Embryonic facial prominence (tissue), 1 donor: ENCODE measurements at regions not wholly inside any gene's neighbourhood (a gene's known extent, or its start where the extent isn't known, plus 50 kb on each side); places are given as distances from the start of the nearest gene placed in this dataset.

ENCODE experiments used
- DNase-seq: peaks from one replicate; pipeline ENCODE4 v3.0.0-alpha.2; 2016; ENCODE audit errors: extremely low spot score

DNA sequence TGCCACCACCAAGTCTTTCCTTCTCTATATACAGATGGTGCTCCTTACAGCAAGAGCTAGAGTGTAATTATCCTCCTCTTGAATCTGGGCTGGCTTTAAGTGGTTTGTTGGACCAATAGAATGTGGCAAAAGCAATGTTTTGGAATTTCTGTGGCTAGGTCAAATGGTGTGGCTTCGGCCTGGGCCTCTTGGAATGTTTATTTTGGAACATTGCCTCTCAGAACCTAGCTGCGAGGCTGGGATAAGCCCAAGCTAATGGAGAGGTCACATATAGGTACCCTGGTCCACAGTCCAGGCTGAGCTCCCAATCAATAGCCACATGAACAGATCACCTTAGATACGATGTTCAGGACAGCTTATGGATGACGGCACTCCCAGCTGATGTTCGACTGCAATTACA is 556.7 kb downstream of the TYW1 start:
- DNase-seq, result no peak

GRCh38 chr7:67554986-67555385 is 558.4 kb downstream of the TYW1 start:
- no peak for DNase-seq

- no peak for DNase-seq
Observed at GRCh38 chr7:67564959-67565358, 568.3 kb downstream of the TYW1 start.

DNA sequence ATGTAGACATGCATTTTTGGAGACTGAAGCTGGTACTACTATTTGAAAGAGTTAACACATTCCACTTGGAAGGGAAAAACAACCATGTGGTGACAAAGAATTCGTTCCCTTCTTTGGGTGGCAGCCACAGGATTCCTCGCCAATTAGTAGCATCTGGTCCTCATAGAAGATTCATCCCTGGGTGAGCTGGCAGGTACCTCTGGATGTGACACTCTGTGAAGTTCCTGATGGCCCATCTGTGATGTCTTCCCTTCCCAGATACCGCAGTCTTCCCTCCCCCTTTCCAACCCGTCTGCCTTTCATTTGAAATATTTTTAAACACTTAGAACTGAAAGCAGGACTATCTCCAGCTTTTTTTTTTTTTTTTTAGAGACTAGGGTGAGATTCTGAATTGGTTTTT is 569.5 kb downstream of the TYW1 start:
- no peak for DNase-seq

DNA sequence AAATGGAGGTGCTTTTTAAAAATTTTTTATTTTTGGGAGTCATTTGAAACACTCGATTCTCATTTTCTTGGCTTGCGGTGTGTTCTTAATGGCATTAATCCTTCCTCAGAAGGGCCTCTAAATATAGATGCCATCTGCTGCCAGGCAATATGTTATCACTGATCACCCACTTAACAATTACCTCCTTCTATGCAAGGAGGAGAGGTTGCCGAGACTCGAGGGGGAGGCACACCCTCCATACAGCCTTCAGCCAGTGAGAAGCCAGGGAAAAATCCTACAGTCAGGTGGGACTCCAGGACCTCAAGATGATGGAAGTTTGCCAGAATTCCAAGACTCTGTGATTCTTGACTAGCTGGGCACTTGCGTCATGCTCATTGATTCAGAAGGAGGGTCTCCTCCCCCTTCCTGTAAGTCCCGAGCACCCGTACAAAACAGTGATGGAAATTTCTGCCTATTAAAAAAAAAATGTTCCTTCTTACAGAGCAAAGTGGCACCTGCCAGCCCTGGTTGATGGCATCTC is 574.5 kb downstream of the TYW1 start:
- DNase-seq, result no peak

GRCh38 chr7:67573639-67574038 is 577.0 kb downstream of the TYW1 start:
- no peak for DNase-seq

DNA sequence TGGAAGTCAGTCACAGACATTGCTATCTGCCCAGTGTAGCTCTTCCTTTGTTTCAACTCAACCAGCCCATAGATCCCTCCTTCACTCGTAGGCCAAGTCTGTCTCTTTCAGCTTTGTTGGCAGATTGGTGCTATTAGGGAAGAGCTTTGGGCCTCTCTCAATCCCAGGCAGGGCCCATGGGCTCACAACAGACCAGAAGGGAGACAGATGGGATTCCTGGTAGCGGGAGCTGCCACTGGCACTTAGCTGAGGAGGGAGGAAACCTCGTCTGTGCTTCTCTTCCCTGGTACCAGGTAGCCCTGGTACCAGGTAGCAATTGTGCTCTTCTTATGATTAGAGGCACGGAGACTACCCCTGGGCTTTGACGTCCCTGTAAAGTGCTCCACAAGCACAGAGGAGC is 592.0 kb downstream of the TYW1 start:
- DNase-seq, result no peak

DNA sequence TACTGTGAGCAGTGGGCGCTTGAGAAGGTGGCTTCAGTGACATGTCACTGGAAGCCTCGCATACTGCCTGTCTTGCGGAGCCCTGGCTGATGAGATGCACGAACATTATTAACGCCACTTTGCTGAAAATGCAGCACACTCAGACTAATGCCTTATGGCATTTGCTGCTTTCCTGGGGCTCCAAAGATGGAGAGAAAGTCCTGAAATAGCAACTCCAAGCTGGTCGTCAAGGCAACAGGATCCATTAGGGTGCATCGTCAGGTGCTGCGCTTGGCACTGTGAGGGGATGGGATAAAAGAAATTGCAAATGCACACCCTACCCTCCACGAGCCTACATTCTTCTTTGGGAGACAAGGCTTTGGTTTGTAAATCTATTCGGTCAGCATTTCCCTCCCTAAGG is 592.5 kb downstream of the TYW1 start:
- DNase-seq, result no peak

GRCh38 chr7:67590649-67591048 is 594.0 kb downstream of the TYW1 start:
- DNase-seq, result no peak

- no peak for DNase-seq
Observed at GRCh38 chr7:67593794-67594193, 597.2 kb downstream of the TYW1 start.

- no peak for DNase-seq
Observed at GRCh38 chr7:67595431-67596180, 599.0 kb downstream of the TYW1 start.

DNA sequence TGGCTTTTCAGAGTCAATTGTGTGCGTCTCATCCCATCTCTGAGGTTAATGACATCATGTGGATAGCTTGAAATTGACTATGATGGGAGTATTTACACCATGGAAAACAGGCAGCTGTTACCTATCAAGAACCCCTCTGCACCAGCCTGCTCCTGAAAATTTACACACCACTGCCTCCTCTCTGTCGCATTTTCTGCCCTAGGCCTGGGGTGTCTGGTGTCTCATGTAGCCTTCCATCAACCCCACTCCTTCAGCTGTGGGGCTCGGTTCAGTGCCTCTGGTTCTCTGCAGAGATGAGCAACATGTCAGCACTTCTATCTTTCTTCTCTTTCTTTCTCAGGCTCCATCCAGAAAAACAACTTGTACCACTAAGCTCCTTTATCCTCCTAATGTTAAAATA is 600.5 kb downstream of the TYW1 start:
- no peak for DNase-seq

DNA sequence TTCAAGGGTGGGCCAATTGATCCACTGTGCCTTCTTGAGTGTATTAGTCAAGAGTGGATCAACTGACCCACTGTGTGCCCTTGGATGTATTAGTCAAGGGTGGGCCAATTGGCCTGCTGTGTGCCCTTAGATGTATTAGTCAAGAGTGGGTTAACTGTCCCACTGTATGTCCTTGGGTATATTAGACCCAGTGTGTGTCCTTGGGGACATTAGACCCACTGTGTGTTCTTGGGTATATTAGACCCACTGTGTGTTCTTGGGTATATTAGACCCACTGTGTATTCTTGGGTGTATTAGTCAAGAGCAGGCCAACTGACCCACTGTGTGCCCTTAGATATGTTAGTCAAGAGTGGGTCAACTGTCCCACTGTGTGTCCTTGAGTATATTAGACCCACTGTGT is 601.8 kb downstream of the TYW1 start:
- DNase-seq, result no peak

DNA sequence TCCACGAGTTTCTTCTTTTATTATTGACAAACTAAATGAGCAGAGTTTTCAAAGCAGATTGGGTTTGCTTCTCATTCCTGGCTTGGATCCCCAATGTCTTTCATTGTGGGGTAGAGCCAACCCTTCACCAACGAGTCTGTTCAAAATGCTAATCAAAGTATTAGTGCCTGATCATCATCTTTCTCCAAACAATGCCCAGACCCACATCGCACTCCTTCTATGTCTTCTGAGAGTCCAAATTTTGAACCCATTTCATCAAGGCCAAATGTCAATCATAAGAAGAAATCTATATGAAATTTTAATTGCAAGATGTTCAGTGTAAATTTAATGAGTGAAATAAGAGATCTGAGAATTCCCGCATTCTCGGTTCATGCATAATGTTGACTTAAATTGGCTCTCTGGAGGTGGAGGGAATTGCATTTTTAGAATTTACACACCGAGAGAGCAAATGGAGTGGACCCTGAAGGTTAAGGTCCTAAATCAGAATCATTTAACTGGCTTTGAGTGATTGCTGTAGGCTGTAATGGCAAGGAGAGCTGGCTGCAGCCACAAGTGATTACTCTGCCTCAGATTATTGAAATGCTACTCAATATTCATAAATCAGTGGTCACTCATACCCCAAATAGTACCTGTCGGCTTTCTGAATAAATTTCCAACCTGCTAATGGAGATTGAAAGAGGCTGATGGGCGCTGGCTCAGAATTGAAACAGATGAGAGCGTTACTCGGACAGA is 602.9 kb downstream of the TYW1 start:
- no peak for DNase-seq

GRCh38 chr7:67602246-67602887 is 605.7 kb downstream of the TYW1 start:
- no peak for DNase-seq

DNA sequence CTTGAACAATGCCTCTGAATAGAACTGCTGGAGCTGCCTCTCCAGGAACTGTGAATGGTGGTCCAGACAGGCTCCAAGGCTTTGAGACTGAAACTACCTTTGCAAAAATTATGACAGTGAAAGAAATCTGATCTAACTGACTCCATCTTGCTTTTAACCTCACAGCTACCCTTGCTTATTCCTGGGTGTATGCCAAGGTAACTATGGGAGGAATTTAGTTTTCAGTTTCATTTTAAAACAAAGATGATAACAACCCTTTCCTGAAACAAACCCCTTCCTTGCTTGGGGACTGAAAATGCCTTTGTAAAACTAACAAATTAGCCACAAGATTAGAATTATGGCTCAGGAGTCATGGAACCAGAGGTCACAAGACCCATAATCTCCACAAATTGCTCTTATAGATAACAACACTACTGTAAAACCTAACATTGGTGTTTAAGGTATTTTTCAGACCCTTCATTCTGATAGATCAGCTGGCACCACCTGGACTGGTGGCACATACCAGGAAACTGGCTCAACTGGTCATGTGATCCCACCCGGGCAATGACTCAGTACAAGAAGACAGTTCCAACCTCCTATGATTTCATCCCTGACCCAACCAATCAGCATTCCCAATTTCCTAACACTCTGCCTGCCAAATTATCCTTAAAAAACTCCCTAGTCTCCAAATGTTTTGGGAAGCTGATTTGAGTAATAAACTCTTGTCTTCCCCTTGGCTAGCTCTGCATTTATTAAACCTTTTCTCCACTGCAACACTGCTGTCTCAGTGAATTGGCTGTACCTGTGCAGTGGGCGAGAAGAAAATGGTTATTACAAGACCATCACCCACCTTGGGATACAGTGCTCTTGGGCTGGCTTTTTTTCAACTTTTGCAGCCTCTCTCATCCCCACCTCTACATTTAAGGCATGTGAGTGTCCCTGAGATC is 608.1 kb downstream of the TYW1 start:
- DNase-seq, result no peak

GRCh38 chr7:67608806-67609205 is 612.2 kb downstream of the TYW1 start:
- DNase-seq, result no peak

- no peak for DNase-seq
Observed at GRCh38 chr7:67610897-67611296, 614.3 kb downstream of the TYW1 start.

GRCh38 chr7:67614843-67615242 is 618.2 kb downstream of the TYW1 start:
- DNase-seq, result no peak

DNA sequence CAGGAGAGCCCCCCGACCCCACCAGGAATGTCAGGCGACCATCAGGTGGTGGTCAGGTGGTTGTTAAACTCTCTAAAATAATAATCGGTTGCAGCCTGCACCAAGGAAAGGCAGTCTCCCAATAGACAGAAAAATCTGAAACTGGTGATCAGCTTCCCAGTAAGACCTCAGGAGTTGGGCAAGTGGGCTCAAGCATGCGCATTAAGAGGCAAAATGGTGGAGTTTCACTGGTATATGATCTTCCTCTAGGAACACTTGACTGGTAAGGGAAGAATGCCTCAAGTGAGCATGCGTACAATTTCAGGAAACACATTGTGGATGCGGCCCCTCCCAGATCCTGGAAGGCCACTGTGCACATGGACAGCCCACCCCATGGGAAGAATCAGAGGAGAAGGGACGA is 619.9 kb downstream of the TYW1 start:
- no peak for DNase-seq

- DNase-seq, result no peak
Observed at GRCh38 chr7:67618556-67619162, 622.0 kb downstream of the TYW1 start.
